GM21360 (cell line): ENCODE measurements at regions not wholly inside any gene's neighbourhood (a gene's known extent, or its start where the extent isn't known, plus 50 kb on each side); places are given as distances from the start of the nearest gene placed in this dataset.

Source experiments
- ATAC-seq: cut with Tn5 transposase; IDR thresholded peaks from one replicate; pipeline ENCODE4 v1.9.1; 2021; ENCODE audit warnings: mild to moderate bottlenecking, moderate library complexity; ENCODE audit not compliant: unreplicated experiment

- no peak for ATAC-seq
Measured at GRCh38 chr1:204819495-204819894, 51.2 kb upstream of the NFASC start.
